Adrenal gland (tissue), 5 donors: ENCODE measurements at regions not wholly inside any gene's neighbourhood (a gene's known extent, or its start where the extent isn't known, plus 50 kb on each side); places are given as distances from the start of the nearest gene placed in this dataset.

Experiments
- POLR2A ChIP-seq, 2 donors: fragments of 450-650 bp; IDR thresholded peaks; one replicate each; pipeline ENCODE4 v1.6.1; 2017; ENCODE audit warnings: antibody characterized with exemption in 2 of 2, mild to moderate bottlenecking in 2 of 2, moderate library complexity in 1 of 2
- TF ChIP-seq, protein P1 (sequence below), 6 experiments: fragments of 450-650 bp in 4 of 6; fragments of 200-600 bp in 2 of 6; sonication (generic) in 1 of 6; IDR thresholded peaks; 1 replicate in 5 of 6; 2 replicates in 1 of 6; pipeline versions ENCODE4 v1.5.1 to v1.8.0; 2016 to 2021; ENCODE audit warnings: antibody characterized with exemption in 6 of 6, mild to moderate bottlenecking in 2 of 6, moderate library complexity in 1 of 6
- donor health status: DM: no; HTN: no; CAD: no.

DNA sequence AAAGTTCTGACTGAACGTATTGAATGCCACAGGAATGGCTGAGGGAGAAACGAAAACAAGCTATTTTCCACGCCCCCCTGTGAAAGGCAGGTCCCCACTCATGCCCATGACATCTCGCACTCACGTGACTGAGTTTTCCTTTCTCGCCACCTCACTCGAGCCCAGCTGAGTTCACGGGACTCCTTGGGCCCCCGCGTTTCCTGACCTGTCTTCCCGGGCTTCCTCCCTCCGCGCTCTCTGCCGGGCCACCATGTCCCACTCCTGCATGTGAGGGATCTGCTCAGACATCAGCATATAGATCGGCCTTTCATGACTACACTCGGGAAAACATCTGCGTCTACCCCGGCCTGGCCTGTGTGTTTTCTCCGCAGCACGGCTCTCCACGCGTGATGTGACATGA, 226.0 kb upstream of the ADARB2 start:
- TF ChIP-seq POLR2A (IDR thresholded peaks at IDR 0.05), result no peak
- TF ChIP-seq, protein P1, sequence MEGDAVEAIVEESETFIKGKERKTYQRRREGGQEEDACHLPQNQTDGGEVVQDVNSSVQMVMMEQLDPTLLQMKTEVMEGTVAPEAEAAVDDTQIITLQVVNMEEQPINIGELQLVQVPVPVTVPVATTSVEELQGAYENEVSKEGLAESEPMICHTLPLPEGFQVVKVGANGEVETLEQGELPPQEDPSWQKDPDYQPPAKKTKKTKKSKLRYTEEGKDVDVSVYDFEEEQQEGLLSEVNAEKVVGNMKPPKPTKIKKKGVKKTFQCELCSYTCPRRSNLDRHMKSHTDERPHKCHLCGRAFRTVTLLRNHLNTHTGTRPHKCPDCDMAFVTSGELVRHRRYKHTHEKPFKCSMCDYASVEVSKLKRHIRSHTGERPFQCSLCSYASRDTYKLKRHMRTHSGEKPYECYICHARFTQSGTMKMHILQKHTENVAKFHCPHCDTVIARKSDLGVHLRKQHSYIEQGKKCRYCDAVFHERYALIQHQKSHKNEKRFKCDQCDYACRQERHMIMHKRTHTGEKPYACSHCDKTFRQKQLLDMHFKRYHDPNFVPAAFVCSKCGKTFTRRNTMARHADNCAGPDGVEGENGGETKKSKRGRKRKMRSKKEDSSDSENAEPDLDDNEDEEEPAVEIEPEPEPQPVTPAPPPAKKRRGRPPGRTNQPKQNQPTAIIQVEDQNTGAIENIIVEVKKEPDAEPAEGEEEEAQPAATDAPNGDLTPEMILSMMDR (IDR thresholded peaks at IDR 0.05), result no peak
